GM21515 (cell line): ENCODE measurements at regions not wholly inside any gene's neighbourhood (a gene's known extent, or its start where the extent isn't known, plus 50 kb on each side); places are given as distances from the start of the nearest gene placed in this dataset.
A peak's percentile ranks its signal among the peaks of the same experiment; 100 is the strongest.

Source experiments
- ATAC-seq: cut with Tn5 transposase; IDR thresholded peaks from one replicate; pipeline ENCODE4 v1.9.1; 2021; ENCODE audit not compliant: unreplicated experiment

DNA sequence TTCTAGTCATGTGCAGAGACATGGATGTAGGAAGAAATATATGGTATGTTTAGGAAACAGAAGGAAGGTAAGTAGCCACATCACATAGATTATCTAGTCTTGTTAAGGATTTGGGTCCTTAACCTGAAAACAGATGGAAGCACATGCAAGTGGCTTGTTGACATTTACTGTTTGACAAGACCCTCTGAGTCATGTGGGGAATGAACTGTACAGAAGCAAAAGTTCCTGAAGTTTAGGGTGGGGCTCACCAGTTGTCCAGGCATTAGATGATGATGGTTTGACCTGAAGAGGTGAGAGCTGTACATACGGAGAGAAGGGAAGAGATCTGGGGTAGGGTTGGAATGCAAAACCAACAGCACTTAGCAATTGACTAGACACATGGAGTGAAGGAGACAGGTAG is 281.1 kb upstream of the GRIP1 start:
- ATAC-seq = no peak

DNA sequence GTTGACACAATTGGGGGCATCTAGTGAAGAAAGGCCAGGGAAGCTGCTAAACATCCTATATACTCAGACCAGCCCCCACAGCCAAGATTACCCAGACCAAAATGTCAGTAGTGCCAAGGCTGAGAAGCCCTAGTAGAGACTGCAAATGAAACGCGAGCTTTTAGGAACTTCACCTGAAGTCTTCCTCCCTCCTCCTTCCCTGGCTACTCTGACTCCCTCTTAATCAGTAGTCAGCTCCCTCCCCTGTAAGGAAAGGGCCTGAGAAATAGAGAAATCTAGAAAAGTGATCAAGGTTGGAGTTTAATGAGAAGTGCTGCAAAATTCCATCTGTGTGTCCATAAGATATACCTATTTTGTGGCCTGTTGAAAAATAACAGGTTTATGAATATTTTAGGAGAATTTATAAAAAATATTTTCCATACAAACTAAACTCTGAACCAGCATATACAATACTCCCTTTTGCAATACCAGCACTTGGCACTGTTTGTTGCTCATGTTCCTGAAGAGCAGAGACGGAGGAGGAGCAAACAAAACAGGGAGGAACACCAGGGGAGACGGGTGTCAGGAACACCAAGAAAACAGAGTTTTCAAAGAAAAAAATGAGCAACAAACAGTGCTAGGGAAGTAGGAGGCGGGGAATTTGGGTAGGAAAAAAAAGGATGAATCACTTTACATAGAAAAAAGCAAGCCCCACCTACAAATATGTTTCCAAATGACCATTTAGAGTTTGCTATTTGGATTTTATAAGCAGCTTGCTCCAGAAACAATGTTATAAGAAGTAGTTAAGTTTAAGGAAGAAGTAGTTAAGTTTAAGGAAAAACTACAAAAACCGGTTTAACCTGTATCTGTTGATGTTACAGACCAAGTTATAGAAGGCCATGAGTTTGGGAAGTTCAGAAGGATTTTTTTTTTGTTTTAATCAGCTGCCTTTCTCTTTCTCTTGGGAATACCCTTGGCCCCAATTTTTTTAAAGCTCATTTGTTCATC is 282.1 kb upstream of the GRIP1 start:
- no peak for ATAC-seq

DNA sequence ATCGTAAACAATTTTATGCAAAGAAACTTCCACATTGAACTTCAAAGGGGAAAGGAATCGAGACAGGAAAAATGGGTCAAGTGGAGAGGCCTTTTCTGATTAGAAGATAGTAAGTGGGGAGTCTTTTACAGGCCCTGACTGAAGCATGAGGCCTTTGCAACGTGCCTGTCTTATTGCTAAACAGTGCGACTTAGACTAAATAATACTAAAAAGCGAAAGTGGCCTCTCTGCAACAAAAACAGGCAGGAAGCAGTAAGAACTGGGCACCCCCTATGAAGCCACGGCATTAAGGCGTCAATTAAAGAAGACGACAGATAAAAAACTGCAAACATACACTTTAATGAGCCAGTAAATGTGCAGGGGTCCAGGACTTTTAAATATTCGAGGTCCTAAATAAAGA is 283.4 kb upstream of the GRIP1 start:
- no peak for ATAC-seq

DNA sequence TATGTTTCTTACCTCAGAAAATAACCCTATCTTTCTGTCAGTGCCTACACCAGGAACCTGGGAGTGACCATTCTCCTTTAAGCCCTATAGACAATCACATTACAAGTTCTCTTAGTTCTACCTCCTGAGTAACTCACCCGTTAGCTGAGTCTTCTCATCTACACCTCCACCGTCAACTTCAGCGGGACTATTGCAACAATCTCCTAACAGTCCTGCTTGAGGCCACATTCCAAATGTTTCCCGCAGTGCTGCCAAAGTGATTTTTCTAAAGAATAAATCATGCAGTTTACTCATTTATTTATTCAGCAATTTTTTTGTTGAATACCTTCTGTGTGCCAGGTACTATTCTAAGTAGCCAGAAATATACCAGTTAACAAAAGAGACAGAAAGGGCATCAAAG is 285.0 kb upstream of the GRIP1 start:
- ATAC-seq = no peak

DNA sequence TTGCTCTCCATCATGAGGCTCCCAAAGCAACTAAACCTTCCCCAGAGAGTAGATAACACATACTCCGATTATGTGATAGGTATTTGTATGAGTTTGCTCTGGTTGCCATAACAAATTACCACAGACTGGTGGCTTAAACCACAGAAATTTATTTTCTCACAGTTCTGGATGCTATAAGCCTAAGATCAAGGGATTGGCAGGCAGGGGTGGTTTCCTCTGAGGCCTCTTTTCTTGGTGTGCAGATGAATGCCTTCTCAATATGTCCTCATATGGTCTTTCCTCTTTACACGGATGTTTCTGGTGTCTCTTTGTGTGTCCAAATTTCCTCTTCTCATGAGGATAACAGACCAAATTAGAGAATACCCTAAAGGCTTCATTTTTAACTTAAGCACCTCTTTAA is 285.8 kb upstream of the GRIP1 start:
- ATAC-seq = no peak

DNA sequence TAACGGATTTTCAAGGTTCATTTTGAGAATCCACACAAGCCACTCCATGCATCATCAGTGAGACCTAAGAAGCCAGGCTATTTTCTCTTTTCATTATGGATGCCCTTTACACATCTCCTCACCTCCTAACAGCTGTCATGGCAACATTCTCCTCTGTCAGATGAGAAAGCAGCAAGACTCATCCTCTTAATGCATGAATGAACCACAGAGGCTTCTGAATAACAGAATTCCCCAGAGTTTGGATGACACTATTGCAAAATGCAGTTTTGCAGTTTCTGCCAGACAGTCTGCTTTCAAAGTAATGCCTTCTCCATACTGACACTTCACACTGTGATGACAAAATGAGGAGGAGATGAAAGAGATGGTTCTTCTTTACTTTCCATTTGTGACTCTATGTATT is 286.7 kb upstream of the GRIP1 start:
- no peak for ATAC-seq

DNA sequence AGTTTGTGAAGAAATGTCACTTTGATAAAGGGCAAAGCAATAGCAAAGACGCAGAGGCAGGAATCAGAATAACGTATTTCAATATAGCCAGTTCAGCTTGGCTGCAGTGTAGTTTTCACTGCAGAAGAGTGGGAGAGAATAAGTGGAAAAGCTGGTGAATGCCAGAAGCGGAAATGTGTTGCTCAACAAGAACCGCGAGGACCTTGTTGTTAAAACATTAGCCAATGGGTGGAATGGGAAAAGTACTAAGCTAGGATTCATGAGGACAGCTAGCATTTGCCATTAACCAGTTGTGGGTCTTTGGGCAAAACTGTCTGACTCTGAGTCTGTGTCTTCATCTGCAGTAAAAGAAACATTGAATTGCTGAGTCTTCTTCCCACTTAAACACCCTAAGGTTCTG is 292.9 kb upstream of the GRIP1 start:
- ATAC-seq = no peak

DNA sequence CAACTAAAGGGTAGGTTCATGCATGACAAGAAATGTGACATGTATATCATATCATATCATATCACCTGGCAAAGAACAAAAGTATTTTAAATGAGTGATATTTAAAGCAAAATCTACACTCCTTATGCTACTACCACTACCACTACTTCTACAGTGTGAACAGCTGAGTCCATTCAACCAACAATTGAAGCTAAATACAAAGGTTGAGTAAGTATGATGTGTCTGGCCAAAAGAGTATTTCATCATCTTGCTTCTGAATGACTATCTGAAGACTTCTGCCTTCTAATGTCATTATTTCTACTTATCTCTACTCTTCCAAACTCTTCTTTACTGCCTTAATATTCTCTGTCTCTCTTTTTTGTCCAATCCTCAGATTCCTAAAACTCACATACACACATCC is 292.6 kb upstream of the CAND1 start:
- ATAC-seq = no peak

DNA sequence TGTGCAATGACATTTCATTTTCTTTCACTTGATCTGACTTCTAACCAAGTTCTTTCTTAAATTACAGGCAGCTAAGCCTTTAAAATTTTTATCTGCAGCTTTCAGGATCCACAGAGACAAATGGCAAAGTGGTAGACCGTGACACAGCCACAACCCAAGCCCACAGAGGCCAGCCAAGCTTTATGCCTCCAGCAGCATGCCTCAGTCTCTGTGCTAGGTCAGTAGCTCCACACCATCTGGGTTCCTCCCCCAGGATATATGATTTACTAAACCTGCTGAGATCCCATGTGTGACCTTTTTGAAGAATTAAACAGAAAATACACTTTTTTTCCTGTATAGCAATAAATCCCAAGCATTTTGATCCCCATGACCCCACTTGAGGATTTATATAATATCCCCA is 290.4 kb upstream of the CAND1 start:
- no peak for ATAC-seq

DNA sequence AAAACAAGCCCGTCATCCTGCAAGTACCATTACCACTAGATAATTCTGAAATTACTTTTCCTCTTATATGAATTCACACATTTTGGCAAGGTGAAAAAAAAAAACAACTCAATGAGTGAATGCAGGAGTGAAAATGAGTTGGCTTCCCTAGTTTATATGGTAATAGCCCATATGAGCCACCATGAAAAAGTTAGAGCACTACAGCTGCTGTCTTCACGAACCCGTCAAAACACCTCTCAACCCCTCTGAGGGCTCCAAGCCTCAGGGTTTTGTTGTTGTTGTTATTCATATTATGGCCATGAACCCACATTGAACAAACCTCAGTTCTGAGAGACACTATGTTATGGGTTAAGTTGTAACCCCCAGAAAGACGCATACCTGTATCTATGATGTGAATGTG is 289.9 kb upstream of the CAND1 start:
- ATAC-seq = no peak

DNA sequence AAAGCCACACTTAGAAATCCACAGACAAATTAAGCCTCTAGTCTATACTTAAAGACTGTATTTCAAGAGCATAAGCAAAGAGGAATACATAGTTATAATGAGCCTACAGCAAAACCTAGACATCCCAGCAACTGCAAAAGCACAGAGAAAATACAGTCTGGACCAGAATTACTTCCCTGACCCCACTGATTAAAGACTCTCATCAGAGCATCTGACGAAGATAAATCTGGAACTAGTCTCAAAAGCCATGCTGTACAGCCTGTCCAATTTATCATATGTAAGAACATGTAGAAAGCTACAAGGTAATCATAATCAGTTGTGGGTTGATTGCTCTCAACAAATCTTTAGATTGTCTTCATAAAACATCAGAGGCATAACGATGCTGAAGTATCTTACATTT is 285.1 kb upstream of the CAND1 start:
- no peak for ATAC-seq

DNA sequence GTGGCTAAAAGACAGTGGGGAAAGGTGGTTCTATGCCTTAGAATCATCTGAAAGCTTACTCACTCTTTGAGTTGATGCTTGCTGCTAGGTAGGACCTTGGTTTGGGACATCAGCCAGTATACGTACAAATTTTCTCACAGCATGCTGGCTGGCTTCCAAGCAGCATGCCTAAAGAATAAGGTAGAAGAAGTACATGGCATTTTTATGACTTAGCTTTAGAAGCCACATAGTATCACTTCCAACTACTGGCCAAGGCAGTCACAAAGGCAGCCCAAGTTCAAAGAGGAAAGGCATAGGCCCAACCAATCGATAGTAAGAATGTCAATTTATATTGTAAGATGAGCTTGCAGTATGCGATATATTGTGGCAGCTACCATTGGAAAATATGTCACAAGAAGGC is 284.2 kb upstream of the CAND1 start:
- ATAC-seq = no peak

DNA sequence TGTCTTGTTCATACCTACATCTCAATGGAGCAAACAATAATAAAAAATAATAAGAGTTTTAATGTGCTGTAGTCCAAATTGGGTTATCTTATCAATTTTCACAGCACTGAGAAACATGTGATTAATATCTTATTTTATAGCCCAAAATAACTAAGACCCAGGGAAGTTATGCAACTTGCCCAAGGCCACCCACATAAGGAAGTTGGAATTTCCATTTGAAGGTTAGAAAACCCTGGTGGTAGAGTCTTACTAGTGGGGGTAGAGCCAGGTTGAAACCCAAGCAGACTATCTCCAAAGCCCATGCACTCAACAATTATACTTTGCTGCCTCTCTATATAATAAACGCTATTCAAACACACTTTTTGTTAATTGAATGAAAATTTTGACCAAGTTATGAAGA is 270.0 kb upstream of the CAND1 start:
- no peak for ATAC-seq

DNA sequence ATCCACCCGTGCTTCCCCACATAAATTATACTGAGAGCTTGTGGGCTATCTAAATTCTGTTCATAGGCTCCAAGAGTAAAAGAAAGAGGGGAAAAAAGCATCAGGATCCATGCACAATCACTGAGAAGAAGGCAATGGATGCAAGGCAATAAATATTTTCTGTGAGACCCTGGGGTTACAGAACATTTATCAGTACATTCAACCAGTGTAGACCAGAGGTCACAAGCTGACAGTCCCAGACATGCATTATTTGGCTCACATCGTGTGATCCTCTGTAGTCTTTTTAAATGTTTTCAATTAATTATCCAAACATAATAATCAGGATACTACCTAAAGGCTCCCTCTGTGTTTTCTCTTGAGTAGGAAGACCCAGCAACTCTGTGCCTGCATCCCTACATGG is 267.9 kb upstream of the CAND1 start:
- no peak for ATAC-seq

DNA sequence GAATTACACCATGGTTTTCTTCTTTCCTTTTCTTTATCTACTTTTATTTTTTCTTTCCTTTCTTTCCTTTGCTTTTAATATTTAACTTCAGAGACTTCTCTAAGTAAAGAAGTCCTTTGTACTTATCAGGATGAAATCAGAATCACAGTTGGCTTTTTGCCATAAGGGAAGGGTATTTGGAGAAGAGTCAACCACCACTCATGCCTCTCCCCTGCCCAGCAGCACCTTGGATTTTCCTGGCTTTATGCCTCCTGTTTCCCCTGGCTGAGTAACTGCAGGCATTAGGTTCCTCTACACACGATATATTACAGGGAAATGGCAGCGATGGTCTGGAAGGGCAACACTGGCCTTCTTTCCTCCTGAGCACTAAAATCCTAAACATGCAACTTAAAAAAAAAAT is 266.4 kb upstream of the CAND1 start:
- ATAC-seq = no peak

DNA sequence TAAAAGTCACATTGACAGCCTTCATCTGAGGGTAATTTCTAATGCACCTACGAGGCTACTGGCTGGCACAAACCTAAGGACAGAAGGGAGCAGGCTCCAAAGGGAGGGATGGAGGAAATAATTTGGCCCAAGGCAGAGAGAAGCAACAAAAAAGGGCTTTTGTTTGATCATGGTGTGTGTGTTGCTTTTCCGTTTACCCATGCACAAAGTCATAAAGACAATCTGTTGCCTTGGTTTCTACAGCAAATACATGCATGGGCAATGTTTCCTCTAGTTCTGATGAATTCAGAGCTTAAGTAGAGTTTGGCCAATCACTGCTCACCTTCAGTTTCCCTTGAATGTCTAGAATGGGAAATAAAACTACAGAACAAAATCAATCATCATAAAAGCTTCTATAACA is 262.5 kb upstream of the CAND1 start:
- ATAC-seq = no peak

DNA sequence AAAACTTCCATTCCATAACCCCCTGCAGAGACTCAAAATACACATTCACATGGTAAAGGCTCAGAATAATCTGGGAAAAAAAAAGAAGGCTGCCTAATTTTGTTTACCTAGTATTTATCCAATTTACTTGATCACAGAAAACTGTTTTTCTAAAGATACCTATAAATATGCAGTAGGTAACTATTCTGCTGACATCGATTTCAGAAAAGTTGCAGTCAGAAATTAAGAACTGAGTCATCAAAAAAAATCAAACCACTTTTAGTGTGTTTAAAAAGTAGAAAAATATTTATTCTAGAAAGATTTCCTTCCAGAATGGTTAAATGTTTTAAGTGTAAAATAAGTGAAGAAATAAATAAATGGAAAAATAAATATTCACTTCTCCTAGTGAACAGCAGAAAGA is 254.5 kb upstream of the CAND1 start:
- ATAC-seq = no peak

DNA sequence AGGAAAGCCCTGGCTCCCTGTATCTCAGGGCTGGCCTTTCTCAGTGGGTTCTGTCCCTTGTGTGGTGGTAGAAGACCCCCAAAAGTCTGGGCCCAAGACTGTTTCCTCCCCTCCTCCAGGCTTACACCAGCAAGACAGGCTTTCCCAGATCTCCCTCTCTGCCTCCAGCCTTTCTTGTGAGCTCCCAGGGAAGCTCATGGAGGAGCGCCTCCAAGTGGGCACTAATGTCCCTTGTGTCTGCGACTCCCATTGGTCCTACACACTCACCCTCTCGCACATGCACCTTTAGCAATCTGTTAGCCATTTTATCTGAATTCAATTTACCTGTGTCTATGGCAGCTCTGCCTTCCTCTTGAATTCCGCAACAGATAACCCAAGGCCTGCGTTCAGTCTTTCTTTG is 251.1 kb upstream of the CAND1 start:
- ATAC-seq = no peak

DNA sequence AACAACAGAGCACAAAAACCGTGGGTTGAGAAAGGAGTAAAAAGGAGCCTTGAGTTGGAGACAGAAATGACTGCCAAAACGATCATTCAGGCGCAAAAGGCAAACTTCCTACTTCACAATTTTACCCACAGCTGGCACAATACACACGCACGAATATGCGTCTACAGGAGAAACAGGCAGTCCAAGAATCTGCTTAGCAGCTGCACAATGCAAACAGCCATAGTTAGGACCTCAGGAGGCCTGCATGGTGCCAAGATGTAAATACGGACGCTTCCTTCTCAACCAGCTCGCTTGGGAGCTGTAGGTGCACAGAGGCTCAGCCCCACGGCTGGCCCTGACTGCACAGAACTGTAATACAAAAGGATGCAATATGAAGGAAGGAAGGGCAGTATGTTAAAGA is 250.1 kb upstream of the CAND1 start:
- ATAC-seq = no peak

DNA sequence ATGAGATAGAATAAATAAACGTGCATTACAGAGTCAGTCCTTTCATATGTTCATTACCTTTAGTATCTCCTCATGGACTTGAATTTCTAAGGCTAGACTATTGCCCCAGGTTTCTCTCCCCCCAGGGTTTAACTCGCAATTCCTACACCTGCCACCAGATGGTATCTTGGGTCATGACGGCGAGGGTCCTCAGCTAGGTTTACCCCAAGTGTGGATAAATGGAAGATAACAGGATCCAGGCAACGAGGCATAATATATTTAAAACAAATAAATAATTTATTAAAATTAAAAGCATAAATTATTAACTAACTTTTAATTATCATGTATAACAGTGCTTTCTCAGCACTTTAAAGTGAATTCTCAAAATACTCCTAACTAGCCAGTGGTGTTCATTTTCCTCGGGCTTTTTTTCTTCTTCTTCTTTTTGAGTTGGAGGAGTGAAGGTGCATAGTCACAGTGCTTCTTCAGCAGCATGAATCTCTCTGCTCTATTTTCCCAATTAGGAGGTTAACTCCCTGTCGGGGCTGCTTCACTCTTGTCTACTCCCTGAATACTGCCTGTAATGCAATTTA is 243.5 kb upstream of the CAND1 start:
- ATAC-seq = peak; percentile 90

DNA sequence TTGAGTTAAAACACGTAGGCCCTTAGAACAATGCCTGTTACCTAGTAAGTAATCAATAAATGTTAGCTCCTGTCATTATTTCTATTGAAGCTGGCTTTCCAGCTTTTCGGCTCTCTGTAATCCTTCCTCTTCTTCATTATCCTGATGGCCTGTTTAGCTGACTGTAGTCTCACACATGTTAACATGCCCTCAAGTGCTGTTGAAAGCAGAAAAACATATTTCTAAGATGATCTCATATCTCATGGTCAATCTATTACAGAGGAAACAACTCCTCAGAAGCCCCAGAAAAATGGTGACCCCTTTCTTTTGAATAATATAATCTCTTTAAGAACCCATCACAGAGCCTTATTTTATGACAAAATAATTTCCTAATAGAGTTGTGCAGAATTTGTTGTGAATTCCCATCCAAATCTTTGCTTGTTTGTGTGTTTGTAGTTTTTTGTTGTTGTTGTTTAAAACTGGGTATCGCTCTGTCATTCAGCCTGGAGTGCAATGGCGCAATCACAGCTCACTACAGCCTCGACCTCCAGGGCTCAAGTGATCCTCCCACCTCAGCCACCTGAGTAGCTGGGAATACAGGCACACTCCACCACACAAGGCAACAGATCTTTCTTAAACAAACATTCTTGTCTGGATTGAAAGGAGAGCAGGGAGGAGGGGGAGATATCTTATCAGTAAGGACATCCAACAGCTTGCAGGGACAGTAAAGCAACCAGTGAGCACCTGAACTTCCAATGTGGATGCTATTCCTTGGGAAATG is 242.5 kb upstream of the CAND1 start:
- ATAC-seq = no peak

DNA sequence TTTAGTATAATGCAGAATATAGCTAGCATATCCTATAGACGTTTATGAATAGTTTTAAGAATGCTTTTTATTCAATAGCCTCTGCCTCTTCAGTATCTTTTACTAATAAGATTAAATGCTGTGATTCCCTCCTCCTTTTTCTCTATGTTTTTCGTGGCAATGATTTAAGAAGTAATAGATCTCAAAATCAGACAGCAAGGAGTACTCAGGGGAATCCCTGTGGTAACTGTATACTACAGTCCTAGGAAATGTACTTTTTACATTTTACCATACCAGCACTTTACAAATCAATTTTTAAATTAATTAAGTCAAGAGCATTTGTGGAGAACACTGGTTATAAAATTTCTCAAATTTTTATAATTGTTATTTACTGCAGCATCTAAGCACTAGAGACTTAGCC is 240.6 kb upstream of the CAND1 start:
- no peak for ATAC-seq
